HG03025 (cell line): ENCODE measurements at regions not wholly inside any gene's neighbourhood (a gene's known extent, or its start where the extent isn't known, plus 50 kb on each side); places are given as distances from the start of the nearest gene placed in this dataset.

Experiments
- ATAC-seq: cut with Tn5 transposase; IDR thresholded peaks from one replicate; pipeline ENCODE4 v1.9.1; 2021; ENCODE audit warnings: mild to moderate bottlenecking, moderate library complexity; ENCODE audit not compliant: unreplicated experiment, low FRiP score

GRCh38 chr12:108066583-108067577, 62.2 kb upstream of the WSCD2 start:
- no peak for ATAC-seq

GRCh38 chr12:108069651-108070165, 59.4 kb upstream of the WSCD2 start:
- ATAC-seq, result no peak

GRCh38 chr12:108075561-108075960, 53.5 kb upstream of the WSCD2 start:
- no peak for ATAC-seq

GRCh38 chr12:108076556-108076955, 52.5 kb upstream of the WSCD2 start:
- ATAC-seq, result no peak

GRCh38 chr12:108078428-108078827, 50.7 kb upstream of the WSCD2 start:
- ATAC-seq, result no peak
